ENCODE measurements at regions not wholly inside any gene's neighbourhood (a gene's known extent, or its start where the extent isn't known, plus 50 kb on each side); places are given as distances from the start of the nearest gene placed in this dataset.

- no peak for DNase-seq
Measured at GRCh38 chr13:74930402-74931165, 551.4 kb downstream of the TBC1D4 start.

GRCh38 chr13:74929436-74929835 lies 552.5 kb downstream of the TBC1D4 start:
- DNase-seq: no peak

GRCh38 chr13:74927823-74928222 lies 554.1 kb downstream of the TBC1D4 start:
- no peak for DNase-seq

GRCh38 chr13:74922963-74923362 lies 559.0 kb downstream of the TBC1D4 start:
- no peak for DNase-seq

- DNase-seq: no peak
Measured at GRCh38 chr13:74921326-74921725, 560.6 kb downstream of the TBC1D4 start.

- DNase-seq: no peak
Measured at GRCh38 chr13:74920920-74921319, 561.0 kb downstream of the TBC1D4 start.

- no peak for DNase-seq
Measured at GRCh38 chr13:74920361-74920760, 561.6 kb downstream of the TBC1D4 start.

GRCh38 chr13:74919914-74920313 lies 562.1 kb downstream of the TBC1D4 start:
- no peak for DNase-seq

- no peak for DNase-seq
Measured at GRCh38 chr13:74912898-74913297, 569.1 kb downstream of the TBC1D4 start.

GRCh38 chr13:74910415-74910814 lies 571.6 kb downstream of the TBC1D4 start:
- no peak for DNase-seq

GRCh38 chr13:74907788-74908187 lies 574.2 kb downstream of the TBC1D4 start:
- DNase-seq: no peak

GRCh38 chr13:74904556-74904955 lies 577.4 kb downstream of the TBC1D4 start:
- no peak for DNase-seq

- DNase-seq: no peak
Measured at GRCh38 chr13:74895042-74895796, 586.8 kb downstream of the TBC1D4 start.

GRCh38 chr13:74892096-74892495 lies 589.9 kb downstream of the TBC1D4 start:
- no peak for DNase-seq

- no peak for DNase-seq
Measured at GRCh38 chr13:74891610-74892009, 590.4 kb downstream of the TBC1D4 start.

- no peak for DNase-seq
Measured at GRCh38 chr13:74889321-74889720, 592.6 kb downstream of the TBC1D4 start.

- no peak for DNase-seq
Measured at GRCh38 chr13:74886502-74886901, 595.5 kb downstream of the TBC1D4 start.

GRCh38 chr13:74883834-74884233 lies 598.1 kb downstream of the TBC1D4 start:
- no peak for DNase-seq

GRCh38 chr13:74871369-74872070 lies 610.4 kb downstream of the TBC1D4 start:
- DNase-seq: no peak

GRCh38 chr13:74870865-74871264 lies 611.1 kb downstream of the TBC1D4 start:
- DNase-seq: no peak

- DNase-seq: no peak
Measured at GRCh38 chr13:74869846-74870245, 612.1 kb downstream of the TBC1D4 start.

- DNase-seq: no peak
Measured at GRCh38 chr13:74868049-74868448, 613.9 kb downstream of the TBC1D4 start.

- DNase-seq: no peak
Measured at GRCh38 chr13:74867460-74867859, 614.5 kb downstream of the TBC1D4 start.

GRCh38 chr13:74866101-74866500 lies 615.9 kb downstream of the TBC1D4 start:
- DNase-seq: no peak
